Amygdala (tissue), 56 donors: ENCODE measurements at regions not wholly inside any gene's neighbourhood (a gene's known extent, or its start where the extent isn't known, plus 50 kb on each side); places are given as distances from the start of the nearest gene placed in this dataset.

Experiments
- DNase-seq, 56 donors: peaks; one replicate each; lab custom pipeline; 2025; lab: John Stamatoyannopoulos, UW

- no peak for DNase-seq
These were observed 712.9 kb upstream of the MAP3K7 start for GRCh38 chr6:91299544-91300491.

- no peak for DNase-seq
These were observed 711.8 kb upstream of the MAP3K7 start for GRCh38 chr6:91298543-91299145.

GRCh38 chr6:91293395-91293794 lies 706.5 kb upstream of the MAP3K7 start:
- DNase-seq: no peak

GRCh38 chr6:91291071-91291470 lies 704.2 kb upstream of the MAP3K7 start:
- DNase-seq: no peak

GRCh38 chr6:91288741-91289140 lies 701.9 kb upstream of the MAP3K7 start:
- DNase-seq: peak in 2 of 56 donors; percentile 1 to 10

- DNase-seq: no peak
These were observed 695.0 kb upstream of the MAP3K7 start for GRCh38 chr6:91281901-91282300.

GRCh38 chr6:91280494-91280830 lies 693.6 kb upstream of the MAP3K7 start:
- DNase-seq: no peak

- no peak for DNase-seq
These were observed 693.0 kb upstream of the MAP3K7 start for GRCh38 chr6:91279740-91280493.

- no peak for DNase-seq
These were observed 691.5 kb upstream of the MAP3K7 start for GRCh38 chr6:91278416-91278815.

GRCh38 chr6:91276315-91276714 lies 689.4 kb upstream of the MAP3K7 start:
- DNase-seq: no peak

GRCh38 chr6:91273729-91274128 lies 686.9 kb upstream of the MAP3K7 start:
- DNase-seq: no peak

- no peak for DNase-seq
These were observed 684.9 kb upstream of the MAP3K7 start for GRCh38 chr6:91271807-91272206.

- DNase-seq: no peak
These were observed 682.1 kb upstream of the MAP3K7 start for GRCh38 chr6:91268941-91269340.

GRCh38 chr6:91267246-91267645 lies 680.4 kb upstream of the MAP3K7 start:
- no peak for DNase-seq

- no peak for DNase-seq
These were observed 679.3 kb upstream of the MAP3K7 start for GRCh38 chr6:91266156-91266555.

GRCh38 chr6:91243436-91243835 lies 656.6 kb upstream of the MAP3K7 start:
- no peak for DNase-seq

- DNase-seq: no peak
These were observed 655.7 kb upstream of the MAP3K7 start for GRCh38 chr6:91242614-91242949.

- DNase-seq: no peak
These were observed 655.2 kb upstream of the MAP3K7 start for GRCh38 chr6:91241946-91242613.

- DNase-seq: no peak
These were observed 654.2 kb upstream of the MAP3K7 start for GRCh38 chr6:91240878-91241603.

- DNase-seq: no peak
These were observed 634.3 kb upstream of the MAP3K7 start for GRCh38 chr6:91221072-91221720.
